GM23338 (cell line): ENCODE measurements at regions not wholly inside any gene's neighbourhood (a gene's known extent, or its start where the extent isn't known, plus 50 kb on each side); places are given as distances from the start of the nearest gene placed in this dataset.

ENCODE experiments used
- ATAC-seq: fragments of 200-7000 bp; cut with Tn5 transposase; 3 replicates; pipeline ENCODE4 v1.9.1; 2020
- DNase-seq: peaks from one replicate; pipeline ENCODE4 v3.0.0-alpha.2; 2015; ENCODE audit warnings: low spot score
- H2AFZ ChIP-seq: fragments of 200-600 bp; sonication (generic); 2 replicates; pipeline ENCODE4 v1.8.0; 2016; ENCODE audit warnings: antibody characterized with exemption, mild to moderate bottlenecking, moderate library complexity
- H3F3A ChIP-seq: fragments of 200-600 bp; sonication (generic); replicated peaks from 2 replicates; pipeline ENCODE4 v1.8.0; 2017; ENCODE audit warnings: antibody characterized with exemption, mixed run types, low read depth
- H3K27ac ChIP-seq: fragments of 200-600 bp; sonication (generic); 2 replicates; pipeline ENCODE4 v1.6.1; 2016; ENCODE audit warnings: low read depth
- H3K27me3 ChIP-seq: fragments of 200-600 bp; sonication (generic); 2 replicates; pipeline ENCODE4 v1.8.0; 2016; ENCODE audit warnings: mild to moderate bottlenecking, mixed run types, moderate library complexity; ENCODE audit not compliant: insufficient read depth
- H3K36me3 ChIP-seq: fragments of 200-600 bp; sonication (generic); 2 replicates; pipeline ENCODE4 v1.8.0; 2016; ENCODE audit warnings: mild to moderate bottlenecking; ENCODE audit not compliant: insufficient read depth
- H3K4me1 ChIP-seq: fragments of 200-600 bp; sonication (generic); 2 replicates; pipeline ENCODE4 v1.8.0; 2016; ENCODE audit warnings: mild to moderate bottlenecking, moderate library complexity; ENCODE audit not compliant: insufficient read depth
- H3K4me2 ChIP-seq: fragments of 200-600 bp; sonication (generic); 2 replicates; pipeline ENCODE4 v1.7.1; 2017; ENCODE audit warnings: mixed run types
- H3K4me3 ChIP-seq: fragments of 200-600 bp; sonication (generic); 2 replicates; pipeline ENCODE4 v1.6.1; 2016; ENCODE audit warnings: mixed run types
- H3K79me2 ChIP-seq: fragments of 200-600 bp; sonication (generic); replicated peaks from 2 replicates; pipeline ENCODE4 v1.8.0; 2017; ENCODE audit warnings: mild to moderate bottlenecking; ENCODE audit not compliant: insufficient read depth
- H3K9me2 ChIP-seq: fragments of 200-600 bp; sonication (generic); 2 replicates; pipeline ENCODE4 v1.8.0; 2017; ENCODE audit not compliant: insufficient read depth
- H4K20me1 ChIP-seq: fragments of 200-600 bp; sonication (generic); replicated peaks from 2 replicates; pipeline ENCODE4 v1.8.0; 2017; ENCODE audit warnings: mild to moderate bottlenecking; ENCODE audit not compliant: insufficient read depth
- H3K27ac Mint-ChIP-seq: 2 replicates; pipeline ENCODE4 v1.8.0; 2020; ENCODE audit warnings: inconsistent platforms, mild to moderate bottlenecking, moderate library complexity, mixed read lengths
- H3K27me3 Mint-ChIP-seq: 3 replicates; pipeline ENCODE4 v1.8.0; 2022; ENCODE audit warnings: low read depth, mild to moderate bottlenecking, moderate library complexity, mixed read lengths, inconsistent platforms; ENCODE audit not compliant: insufficient read depth, poor library complexity
- H3K36me3 Mint-ChIP-seq: 3 replicates; pipeline ENCODE4 v1.8.0; 2021; ENCODE audit warnings: low read depth, mild to moderate bottlenecking, inconsistent platforms, moderate library complexity, mixed read lengths
- H3K4me1 Mint-ChIP-seq: 3 replicates; pipeline ENCODE4 v1.8.0; 2020; ENCODE audit warnings: mild to moderate bottlenecking, inconsistent platforms, mixed read lengths
- H3K4me3 Mint-ChIP-seq: 3 replicates; pipeline ENCODE4 v1.8.0; 2021; ENCODE audit warnings: moderate library complexity, mild to moderate bottlenecking, inconsistent platforms, mixed read lengths
- H3K9me3 Mint-ChIP-seq: 3 replicates; pipeline ENCODE4 v1.8.0; 2020; ENCODE audit warnings: moderate library complexity, mild to moderate bottlenecking, inconsistent platforms, mixed read lengths
- CREB1 ChIP-seq: fragments of 250-450 bp; sonication (Bioruptor Pico); IDR thresholded peaks from 2 replicates; pipeline ENCODE4 v1.5.0; 2020; ENCODE audit warnings: low read depth, mild to moderate bottlenecking, moderate library complexity
- CTCF ChIP-seq, 2 experiments: fragments of 200-600 bp in 1 of 2; sonication (generic) in 1 of 2; conservative IDR thresholded peaks; 2 replicates each; pipeline versions ENCODE4 v1.5.1 to v1.6.1; 2016 to 2017; ENCODE audit warnings: antibody characterized with exemption in 2 of 2, low read depth in 2 of 2, mild to moderate bottlenecking in 2 of 2, moderate library complexity in 1 of 2
- ETS1 ChIP-seq: IDR thresholded peaks from 2 replicates; pipeline ENCODE4 v1.6.1; 2016; ENCODE audit warnings: antibody characterized with exemption
- EZH2phosphoT487 ChIP-seq: fragments of 200-600 bp; sonication (generic); IDR thresholded peaks from one replicate; pipeline ENCODE4 v1.8.1; 2018; ENCODE audit warnings: antibody characterized with exemption; ENCODE audit not compliant: unreplicated experiment
- JUNB ChIP-seq: IDR thresholded peaks from one replicate; pipeline ENCODE4 v1.6.1; 2016; ENCODE audit warnings: antibody characterized with exemption; ENCODE audit not compliant: unreplicated experiment
- REST ChIP-seq: IDR thresholded peaks from one replicate; pipeline ENCODE4 v1.6.1; 2018; ENCODE audit warnings: antibody characterized with exemption; ENCODE audit not compliant: unreplicated experiment
- STAT1 ChIP-seq: IDR thresholded peaks from one replicate; pipeline ENCODE4 v1.6.1; 2016; ENCODE audit warnings: antibody characterized with exemption; ENCODE audit not compliant: unreplicated experiment
- ZNF462 ChIP-seq: fragments of 250-450 bp; sonication (Bioruptor Pico); IDR thresholded peaks from 2 replicates; pipeline ENCODE4 v1.5.0; 2020; ENCODE audit warnings: mild to moderate bottlenecking, moderate library complexity

GRCh38 chr16:65441501-65441900 lies 319.6 kb upstream of the CDH11 start (continued):
- TF ChIP-seq CTCF (conservative IDR thresholded peaks at IDR 0.05; ENCODE audit: low read depth in 2 of 2), result no peak
- TF ChIP-seq ZNF462 (CRISPR knock-in tag), result no peak
- TF ChIP-seq CREB1 (CRISPR knock-in tag), result no peak
- no peak for TF ChIP-seq ETS1

GRCh38 chr16:65429504-65430181 lies 307.8 kb upstream of the CDH11 start:
- H3K4me3 ChIP-seq, result no peak overlapping the region
- H2AFZ ChIP-seq, result no peak overlapping the region
- H3K4me1 ChIP-seq, result peaks cover 16% of the 10 kb centered on the region
- TF ChIP-seq JUNB (no peak), EZH2phosphoT487 (no peak), CTCF (conservative IDR thresholded peaks at IDR 0.05; ENCODE audit: low read depth in 2 of 2) (0 out of 4 replicates have a peak, but pooled peaks of 1 of the 2 experiments have one; percentile 18), REST (no peak), STAT1 (no peak), CREB1 (CRISPR knock-in tag) (no peak)

More at GRCh38 chr16:65429504-65430181, 307.8 kb upstream of the CDH11 start:
- Mint-ChIP-seq H3K27me3 (peaks cover 6% of the 10 kb centered on the region), H3K27ac (no peak overlapping the region; the same call in 1 of the 2 replicates), H3K4me1 (peaks cover 14% of the 10 kb centered on the region; the same call in 2 of the 3 replicates), H3K4me3 (no peak overlapping the region; the same call in 2 of the 3 replicates), H3K36me3 (no peaks in the 10 kb centered on the region), H3K9me3 (peaks cover 3% of the 10 kb centered on the region; the same call in 2 of the 3 replicates)
- DNase-seq, result peak; percentile 31
- H3K27ac ChIP-seq, result no peak overlapping the region; the same call in 1 of the 2 replicates
- H3K9me2 ChIP-seq, result no peaks in the 10 kb centered on the region
- peak; percentile 87 for ATAC-seq
- H3K27me3 ChIP-seq, result no peaks in the 10 kb centered on the region
- peak overlapping the region; percentile 17; the same call in 1 of the 2 replicates for H3K4me2 ChIP-seq
- H4K20me1 ChIP-seq, result no peaks in the 10 kb centered on the region
- H3K36me3 ChIP-seq, result no peaks in the 10 kb centered on the region
- no peaks in the 10 kb centered on the region for H3F3A ChIP-seq
- no peaks in the 10 kb centered on the region for H3K79me2 ChIP-seq
